MCF 10A (cell line): ENCODE measurements at regions not wholly inside any gene's neighbourhood (a gene's known extent, or its start where the extent isn't known, plus 50 kb on each side); places are given as distances from the start of the nearest gene placed in this dataset.

Experiments used
- BruUV-seq: library from RNA; stranded (reverse); fragments of 400-500 nt; replicated peaks from 2 replicates; lab custom pipeline; 2021; lab: Mats Ljungman, UMichigan
- CTCF ChIA-PET: fragments of 300-600 bp; sonication (Branson Sonifier 250); formaldehyde crosslinking; extraction: SDS; loops from one replicate; lab custom pipeline; 2021; ENCODE audit warnings: antibody characterized with exemption, inconsistent platforms; lab: Yijun Ruan, JAX
- POLR2A ChIA-PET: fragments of 300-600, 350-650 bp; sonication (Branson Sonifier 250); formaldehyde crosslinking; extraction: SDS; loops from one replicate; lab custom pipeline; 2020; ENCODE audit warnings: antibody characterized with exemption, inconsistent platforms; lab: Yijun Ruan, JAX
- DNase-seq: peaks from one replicate; pipeline ENCODE4 v3.0.0-alpha.2; 2018; ENCODE audit not compliant: unreplicated experiment
- H3K27ac Mint-ChIP-seq: one replicate; pipeline ENCODE4 v1.8.0; 2022; ENCODE audit warnings: mild to moderate bottlenecking, low read depth, mixed read lengths; ENCODE audit not compliant: unreplicated experiment
- H3K27me3 Mint-ChIP-seq: one replicate; pipeline ENCODE4 v1.8.0; 2022; ENCODE audit warnings: mixed read lengths; ENCODE audit not compliant: insufficient read depth, unreplicated experiment
- H3K36me3 Mint-ChIP-seq: one replicate; pipeline ENCODE4 v1.8.0; 2022; ENCODE audit warnings: mild to moderate bottlenecking, moderate library complexity, mixed read lengths; ENCODE audit not compliant: insufficient read depth, unreplicated experiment
- H3K4me1 Mint-ChIP-seq: one replicate; pipeline ENCODE4 v1.8.0; 2022; ENCODE audit warnings: mixed read lengths; ENCODE audit not compliant: insufficient read depth, unreplicated experiment
- H3K4me3 Mint-ChIP-seq: one replicate; pipeline ENCODE4 v1.8.0; 2022; ENCODE audit warnings: mild to moderate bottlenecking, moderate library complexity, mixed read lengths; ENCODE audit not compliant: unreplicated experiment
- H3K9me3 Mint-ChIP-seq: one replicate; pipeline ENCODE4 v1.8.0; 2022; ENCODE audit warnings: mixed read lengths; ENCODE audit not compliant: unreplicated experiment
- CTCF ChIP-seq: fragments of 200-600 bp; IDR thresholded peaks from one replicate; pipeline ENCODE4 v1.8.0; 2022; ENCODE audit warnings: antibody characterized with exemption, mild to moderate bottlenecking; ENCODE audit not compliant: unreplicated experiment
- intact Hi-C: fragments of 100-400 bp; cut with micrococcal nuclease; formaldehyde crosslinking; loops from 2 replicates; pipeline ENCODE4 v1.14.1; 2022

- no peaks in the 10 kb centered on the region for H3K4me1 Mint-ChIP-seq
- no peak for TF ChIP-seq CTCF
- no peaks in the 10 kb centered on the region for H3K27me3 Mint-ChIP-seq
- intact Hi-C loops = no loop called here
- no peak overlapping the region for H3K4me3 Mint-ChIP-seq
- CTCF ChIA-PET = no interaction called here
- no peaks in the 10 kb centered on the region for H3K36me3 Mint-ChIP-seq
- no peak for DNase-seq
- no peak overlapping the region for H3K27ac Mint-ChIP-seq
- BruUV-seq = no TSS peak
- POLR2A ChIA-PET = interaction anchor here (0.6 kb wide), 1 partner anchor 460 kb away, joined by 3 read pairs; no protein-coding TSS in a partner anchor
- peaks cover 27% of the 10 kb centered on the region for H3K9me3 Mint-ChIP-seq
Observed at GRCh38 chr21:41008351-41008750, 159.6 kb upstream of the BACE2 start.

GRCh38 chr21:41008974-41009373 is 159.0 kb upstream of the BACE2 start:
- Mint-ChIP-seq H3K27me3 (no peaks in the 10 kb centered on the region), H3K27ac (no peak overlapping the region), H3K9me3 (peaks cover 27% of the 10 kb centered on the region), H3K36me3 (no peaks in the 10 kb centered on the region), H3K4me1 (no peaks in the 10 kb centered on the region), H3K4me3 (no peak overlapping the region)
- ChIA-PET CTCF (no interaction called here), POLR2A (interaction anchor here (0.6 kb wide), 1 partner anchor 461 kb away, joined by 3 read pairs; no protein-coding TSS in a partner anchor)
- no TSS peak for BruUV-seq
- intact Hi-C loops = no loop called here
- DNase-seq = no peak
- TF ChIP-seq CTCF = no peak

GRCh38 chr21:41009398-41010100 is 158.4 kb upstream of the BACE2 start:
- no peaks in the 10 kb centered on the region for H3K4me1 Mint-ChIP-seq
- no peaks in the 10 kb centered on the region for H3K36me3 Mint-ChIP-seq
- BruUV-seq = no TSS peak
- no peak for TF ChIP-seq CTCF
- POLR2A ChIA-PET = no interaction called here
- no peaks in the 10 kb centered on the region for H3K27me3 Mint-ChIP-seq
- H3K9me3 Mint-ChIP-seq = peaks cover 23% of the 10 kb centered on the region
- CTCF ChIA-PET = no interaction called here
- no peak overlapping the region for H3K27ac Mint-ChIP-seq
- H3K4me3 Mint-ChIP-seq = no peak overlapping the region
- intact Hi-C loops = no loop called here
- DNase-seq = no peak

- no peak overlapping the region for H3K4me3 Mint-ChIP-seq
- POLR2A ChIA-PET = no interaction called here
- no peaks in the 10 kb centered on the region for H3K4me1 Mint-ChIP-seq
- no peak for DNase-seq
- CTCF ChIA-PET = no interaction called here
- intact Hi-C loops = no loop called here
- no peak for TF ChIP-seq CTCF
- H3K9me3 Mint-ChIP-seq = peaks cover 19% of the 10 kb centered on the region
- no peak overlapping the region for H3K27ac Mint-ChIP-seq
- no peaks in the 10 kb centered on the region for H3K27me3 Mint-ChIP-seq
- BruUV-seq = no TSS peak
- H3K36me3 Mint-ChIP-seq = no peaks in the 10 kb centered on the region
Observed at GRCh38 chr21:41010101-41010435, 157.9 kb upstream of the BACE2 start.
